ENCODE measurements at regions not wholly inside any gene's neighbourhood (a gene's known extent, or its start where the extent isn't known, plus 50 kb on each side); places are given as distances from the start of the nearest gene placed in this dataset.

DNA sequence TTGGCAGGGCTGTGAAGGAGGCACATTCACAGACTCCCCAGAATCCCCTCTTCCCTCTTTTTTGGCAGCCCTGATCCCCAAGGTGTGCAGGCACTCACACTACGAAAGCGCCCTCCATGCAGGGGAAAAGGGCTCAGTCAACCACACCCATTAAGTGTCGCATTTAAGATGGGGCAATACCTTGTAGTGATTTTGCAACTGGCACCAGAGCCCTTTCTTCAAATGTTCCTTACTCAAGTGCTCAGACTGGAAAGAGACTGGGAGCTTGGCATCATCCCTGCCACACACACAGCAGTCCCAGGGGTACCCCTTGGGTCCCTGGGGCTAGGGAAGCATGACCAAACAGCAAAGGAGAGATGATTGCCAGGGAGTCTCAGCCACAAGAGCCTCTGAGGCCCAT, 190.1 kb downstream of the HAUS1 start:
- intact Hi-C loops (cut with micrococcal nuclease) (no loop called here), dilution Hi-C loops (cut with MboI; ENCODE audit: extremely low pct_ligation_motif_present, low sequenced_read_pairs) (no loop called here)
- H3K9me3 ChIP-seq (replicated peaks; ENCODE audit: control insufficient read depth, insufficient read depth, low read length) = no peaks in the 10 kb centered on the region
- ChIA-PET POLR2A (no interaction called here), CTCF (interaction anchor here (1.2 kb wide), 1 partner anchor 13 kb away, joined by 6 read pairs; no protein-coding TSS in a partner anchor)
- TF ChIP-seq EZH2 (IDR thresholded peaks at IDR 0.05; ENCODE audit: borderline replicate concordance, low read depth, low read length, severe bottlenecking) (no peak), JUN (IDR thresholded peaks at IDR 0.05; ENCODE audit: borderline replicate concordance, insufficient read depth, insufficient read length, low read depth) (no peak), MAX (IDR thresholded peaks at IDR 0.05; ENCODE audit: insufficient read depth, insufficient read length) (no peak), POLR2AphosphoS5 (IDR thresholded peaks at IDR 0.05; ENCODE audit: insufficient read depth, low read depth, low read length) (no peak), POLR2A (IDR thresholded peaks at IDR 0.05; ENCODE audit: low read depth, low read length) (no peak), MYC (IDR thresholded peaks at IDR 0.05; ENCODE audit: low read depth, low read length) (no peak), CTCF (IDR thresholded peaks at IDR 0.05; ENCODE audit: extremely low read depth in 1 of 2, insufficient read depth in 1 of 2, low read depth in 1 of 2, low read length in 2 of 2) (no peak), FOS (IDR thresholded peaks at IDR 0.05; ENCODE audit: borderline replicate concordance, insufficient read depth, low read length) (no peak), GATA2 (IDR thresholded peaks at IDR 0.05; ENCODE audit: insufficient read depth, insufficient read length, low read depth, low read length) (no peak)
- no peak overlapping the region for H3K4me3 ChIP-seq (replicated peaks in 1 of 3; ENCODE audit: insufficient read depth in 1 of 3, low read depth in 1 of 3, low read length in 3 of 3)
- no TSS peak for BruUV-seq (replicated peaks)
- FAIRE-seq (no peak), DNase-seq (ENCODE audit: low read depth, low spot score) (no peak)
- no peak overlapping the region for H3K27ac ChIP-seq (ENCODE audit: insufficient read depth, low read depth, low read length)
- H3K36me3 ChIP-seq (ENCODE audit: control insufficient read depth in 2 of 2, extremely low read depth in 1 of 2, insufficient read depth in 2 of 2, low read length in 2 of 2) = no peaks in the 10 kb centered on the region
- no peaks in the 10 kb centered on the region for H3K9me1 ChIP-seq (replicated peaks; ENCODE audit: control insufficient read depth, extremely low read depth, insufficient read depth, low read length)
- H3K27me3 ChIP-seq (ENCODE audit: control insufficient read depth in 2 of 2, insufficient read depth in 2 of 2, low read length in 2 of 2) = peaks cover 2 to 3% of the 10 kb centered on the region in 2 experiments
- no peaks in the 10 kb centered on the region for H3K4me1 ChIP-seq (ENCODE audit: control insufficient read depth, extremely low read depth, insufficient read depth, low read length)
- H3K9ac ChIP-seq (replicated peaks; ENCODE audit: extremely low read depth, insufficient read depth, low read length) = no peak overlapping the region
- H3K4me2 ChIP-seq (ENCODE audit: insufficient read depth, low read length) = no peak overlapping the region
- no peaks in the 10 kb centered on the region for H3K79me2 ChIP-seq (ENCODE audit: control insufficient read depth, insufficient read depth, low read length)
- H2AFZ ChIP-seq (ENCODE audit: low read depth, low read length) = no peak overlapping the region
- no peaks in the 10 kb centered on the region for H4K20me1 ChIP-seq (replicated peaks; ENCODE audit: control insufficient read depth, extremely low read depth, insufficient read depth, low read length)
